Liver (tissue), 8 donors: ENCODE measurements at regions not wholly inside any gene's neighbourhood (a gene's known extent, or its start where the extent isn't known, plus 50 kb on each side); places are given as distances from the start of the nearest gene placed in this dataset.

Experiments
- DNase-seq: peaks from one replicate; pipeline ENCODE4 v3.0.0-alpha.2; 2017; ENCODE audit warnings: low spot score
- H3K27ac ChIP-seq, 2 donors: one replicate each; pipeline ENCODE4 v1.7.0; 2013; ENCODE audit warnings: inconsistent platforms in 2 of 2, low read length in 2 of 2, control low read depth in 1 of 2, low read depth in 1 of 2, mild to moderate bottlenecking in 1 of 2
- H3K27me3 ChIP-seq, 4 donors: one replicate each; pipeline versions ENCODE4 v1.6.1 to v1.7.0; 2013; ENCODE audit warnings: low read length in 3 of 4, inconsistent platforms in 1 of 4, mild to moderate bottlenecking in 1 of 4, moderate library complexity in 1 of 4; ENCODE audit not compliant: control insufficient read depth in 4 of 4, insufficient read depth in 4 of 4
- H3K36me3 ChIP-seq, 4 donors: one replicate each; pipeline versions ENCODE4 v1.6.1 to v1.7.0; 2013; ENCODE audit warnings: low read length in 3 of 4, mild to moderate bottlenecking in 3 of 4, low read depth in 1 of 4, moderate library complexity in 1 of 4; ENCODE audit not compliant: control insufficient read depth in 4 of 4, insufficient read depth in 3 of 4
- H3K4me1 ChIP-seq, 4 donors: one replicate each; pipeline versions ENCODE4 v1.6.1 to v1.7.0; 2013; ENCODE audit warnings: low read length in 3 of 4, mild to moderate bottlenecking in 3 of 4, moderate library complexity in 1 of 4; ENCODE audit not compliant: control insufficient read depth in 4 of 4, insufficient read depth in 4 of 4
- H3K4me3 ChIP-seq, 3 donors: one replicate each; pipeline versions ENCODE4 v1.6.1 to v1.7.0; 2013; ENCODE audit warnings: low read length in 3 of 3, control low read depth in 1 of 3, low read depth in 1 of 3, mild to moderate bottlenecking in 1 of 3
- H3K9ac ChIP-seq, 2 donors: one replicate each; pipeline ENCODE4 v1.7.0; 2013; ENCODE audit warnings: low read length in 2 of 2, mild to moderate bottlenecking in 2 of 2, moderate library complexity in 2 of 2, control low read depth in 1 of 2, low read depth in 1 of 2
- H3K9me3 ChIP-seq, 4 donors: one replicate each; pipeline versions ENCODE4 v1.6.1 to v1.7.0; 2013; ENCODE audit warnings: low read length in 3 of 4; ENCODE audit not compliant: control insufficient read depth in 4 of 4
- ATF3 ChIP-seq: IDR thresholded peaks from 2 replicates; pipeline ENCODE4 v1.6.1; 2016; ENCODE audit warnings: antibody characterized with exemption
- CTCF ChIP-seq: fragments of 150-350 bp; IDR thresholded peaks from 2 replicates; pipeline ENCODE4 v1.5.1; 2017; ENCODE audit warnings: improper control_type of control experiment, low read depth, low read length; ENCODE audit not compliant: missing input control
- EGR1 ChIP-seq, 2 donors: IDR thresholded peaks; 2 replicates each; pipeline ENCODE4 v1.6.1; 2016 to 2018; ENCODE audit warnings: antibody characterized with exemption in 2 of 2, low read depth in 2 of 2
- FOXA1 ChIP-seq: IDR thresholded peaks from 2 replicates; pipeline ENCODE4 v1.6.1; 2016; ENCODE audit warnings: antibody characterized with exemption
- FOXA2 ChIP-seq: IDR thresholded peaks from 2 replicates; pipeline ENCODE4 v1.6.1; 2016; ENCODE audit warnings: antibody characterized with exemption
- GABPA ChIP-seq, 2 donors: IDR thresholded peaks in 1 of 2; conservative IDR thresholded peaks in 1 of 2; 2 replicates each; pipeline ENCODE4 v1.6.1; 2016; ENCODE audit warnings: antibody characterized with exemption in 2 of 2, mild to moderate bottlenecking in 1 of 2, moderate library complexity in 1 of 2
- HNF4A ChIP-seq, 2 donors: conservative IDR thresholded peaks; 2 replicates each; pipeline ENCODE4 v1.6.1; 2016; ENCODE audit warnings: antibody characterized with exemption in 2 of 2, mild to moderate bottlenecking in 2 of 2
- HNF4G ChIP-seq: IDR thresholded peaks from 2 replicates; pipeline ENCODE4 v1.6.1; 2016; ENCODE audit warnings: antibody characterized with exemption
- JUND ChIP-seq, 2 donors: IDR thresholded peaks; 2 replicates each; pipeline ENCODE4 v1.6.1; 2016; ENCODE audit warnings: antibody characterized with exemption in 2 of 2
- MAX ChIP-seq: IDR thresholded peaks from 2 replicates; pipeline ENCODE4 v1.6.1; 2016; ENCODE audit warnings: antibody characterized with exemption
- NR2F2 ChIP-seq: IDR thresholded peaks from 2 replicates; pipeline ENCODE4 v1.6.1; 2016; ENCODE audit warnings: antibody characterized with exemption
- RAD21 ChIP-seq, 2 donors: IDR thresholded peaks; 2 replicates each; pipeline ENCODE4 v1.6.1; 2016; ENCODE audit warnings: antibody characterized with exemption in 2 of 2, mild to moderate bottlenecking in 2 of 2
- REST ChIP-seq: IDR thresholded peaks from 2 replicates; pipeline ENCODE4 v1.6.1; 2016; ENCODE audit warnings: antibody characterized with exemption, mild to moderate bottlenecking
- RXRA ChIP-seq, 2 donors: IDR thresholded peaks; 2 replicates each; pipeline ENCODE4 v1.6.1; 2017 to 2018; ENCODE audit warnings: antibody characterized with exemption in 2 of 2, mild to moderate bottlenecking in 1 of 2
- SP1 ChIP-seq: IDR thresholded peaks from 2 replicates; pipeline ENCODE4 v1.6.1; 2018; ENCODE audit warnings: antibody characterized with exemption, mild to moderate bottlenecking
- TAF1 ChIP-seq: conservative IDR thresholded peaks from 2 replicates; pipeline ENCODE4 v1.6.1; 2016; ENCODE audit warnings: antibody characterized with exemption, mild to moderate bottlenecking
- YY1 ChIP-seq: IDR thresholded peaks from 2 replicates; pipeline ENCODE4 v1.6.1; 2016; ENCODE audit warnings: antibody characterized with exemption, mild to moderate bottlenecking
- ZBTB33 ChIP-seq: IDR thresholded peaks from 2 replicates; pipeline ENCODE4 v1.6.1; 2016; ENCODE audit warnings: antibody characterized with exemption
- WGBS: extraction: QIAGEN DNeasy Blood & Tissue Kit; methylation state at CpG from one replicate; pipeline ENCODE4 v1.1.7; 2013; 5-methylcytosine and 5-hydroxymethylcytosine counted together
- donor health status: healthy.
- donor health status: healthy.
- donor health status: healthy.
- donor health status: healthy.
- donor health status: healthy.

- TF ChIP-seq HNF4G, result no peak
- TF ChIP-seq SP1, result no peak
- no peak for TF ChIP-seq EGR1 (IDR thresholded peaks at IDR 0.05; ENCODE audit: low read depth in 2 of 2)
- no peak for TF ChIP-seq YY1
- no peak for TF ChIP-seq ATF3
- TF ChIP-seq NR2F2, result no peak
- no peaks in the 10 kb centered on the region for H3K4me1 ChIP-seq
- H3K27ac ChIP-seq, result no peak overlapping the region
- no peak for DNase-seq
- H3K36me3 ChIP-seq, result no peaks in the 10 kb centered on the region
- H3K27me3 ChIP-seq, result peaks cover 0 to 7% (median 3%) of the 10 kb centered on the region in 4 donors
- H3K9me3 ChIP-seq, result no peaks in the 10 kb centered on the region
- WGBS, result 59% methylated on average over 15 of the region's 15 CpGs
- no peak overlapping the region for H3K9ac ChIP-seq
- H3K4me3 ChIP-seq, result no peak overlapping the region
Observed at GRCh38 chr17:79371984-79372383, 238.9 kb downstream of the RBFOX3 start.

GRCh38 chr17:79370594-79370993 is 240.3 kb downstream of the RBFOX3 start:
- H3K4me1 ChIP-seq, result no peaks in the 10 kb centered on the region
- 73% methylated on average over 5 of the region's 5 CpGs for WGBS
- H3K9me3 ChIP-seq, result no peaks in the 10 kb centered on the region
- no peak overlapping the region for H3K4me3 ChIP-seq
- no peak overlapping the region for H3K27ac ChIP-seq
- H3K36me3 ChIP-seq, result no peaks in the 10 kb centered on the region
- DNase-seq, result no peak
- H3K27me3 ChIP-seq, result peaks cover 0 to 4% (median 0%) of the 10 kb centered on the region in 4 donors
- H3K9ac ChIP-seq, result no peak overlapping the region
- TF ChIP-seq JUND (IDR thresholded peaks at IDR 0.05) (no peak), CTCF (no peak), ZBTB33 (no peak), EGR1 (IDR thresholded peaks at IDR 0.05; ENCODE audit: low read depth in 2 of 2) (no peak), HNF4A (conservative IDR thresholded peaks at IDR 0.05) (no peak), SP1 (no peak), FOXA2 (no peak), YY1 (no peak), NR2F2 (no peak), ATF3 (no peak), HNF4G (no peak), RAD21 (IDR thresholded peaks at IDR 0.05) (no peak), TAF1 (no peak), GABPA (IDR thresholded peaks at IDR 0.05 in 1 of 2, conservative IDR thresholded peaks at IDR 0.05 in 1 of 2) (no peak), FOXA1 (no peak), REST (no peak), MAX (no peak), RXRA (IDR thresholded peaks at IDR 0.05) (no peak)
